Mucosa of rectum (tissue), 2 donors: ENCODE measurements at regions not wholly inside any gene's neighbourhood (a gene's known extent, or its start where the extent isn't known, plus 50 kb on each side); places are given as distances from the start of the nearest gene placed in this dataset.

Source experiments
- H3K27ac ChIP-seq, 2 donors: one replicate each; pipeline ENCODE4 v1.7.0; 2013; ENCODE audit warnings: inconsistent platforms in 2 of 2, low read depth in 2 of 2, low read length in 2 of 2
- H3K27me3 ChIP-seq, 2 donors: one replicate each; pipeline ENCODE4 v1.7.0; 2013; ENCODE audit warnings: low read length in 2 of 2; ENCODE audit not compliant: control insufficient read depth in 2 of 2, insufficient read depth in 2 of 2
- H3K36me3 ChIP-seq, 2 donors: one replicate each; pipeline ENCODE4 v1.7.0; 2013; ENCODE audit warnings: low read length in 2 of 2; ENCODE audit not compliant: control insufficient read depth in 2 of 2, insufficient read depth in 2 of 2
- H3K4me1 ChIP-seq, 2 donors: one replicate each; pipeline ENCODE4 v1.7.0; 2013; ENCODE audit warnings: low read length in 2 of 2, mild to moderate bottlenecking in 1 of 2; ENCODE audit not compliant: control insufficient read depth in 2 of 2, insufficient read depth in 2 of 2
- H3K4me3 ChIP-seq, 2 donors: one replicate each; pipeline ENCODE4 v1.7.0; 2013; ENCODE audit warnings: low read length in 2 of 2
- H3K9ac ChIP-seq, 2 donors: one replicate each; pipeline ENCODE4 v1.7.0; 2013; ENCODE audit warnings: low read length in 2 of 2, low read depth in 1 of 2, mild to moderate bottlenecking in 1 of 2
- H3K9me3 ChIP-seq, 2 donors: one replicate each; pipeline ENCODE4 v1.7.0; 2013; ENCODE audit warnings: low read length in 2 of 2; ENCODE audit not compliant: control insufficient read depth in 2 of 2
- donor health status: healthy.
- donor health status: Normal muscosa, but diverticular disease.

- Histone ChIP-seq H3K9ac (no peak overlapping the region), H3K4me3 (no peak overlapping the region), H3K27me3 (no peaks in the 10 kb centered on the region), H3K4me1 (no peaks in the 10 kb centered on the region), H3K9me3 (no peaks in the 10 kb centered on the region), H3K36me3 (no peaks in the 10 kb centered on the region), H3K27ac (no peak overlapping the region)
Observed at GRCh38 chr4:180426938-180427337, 1816.3 kb upstream of the TENM3 start.

DNA sequence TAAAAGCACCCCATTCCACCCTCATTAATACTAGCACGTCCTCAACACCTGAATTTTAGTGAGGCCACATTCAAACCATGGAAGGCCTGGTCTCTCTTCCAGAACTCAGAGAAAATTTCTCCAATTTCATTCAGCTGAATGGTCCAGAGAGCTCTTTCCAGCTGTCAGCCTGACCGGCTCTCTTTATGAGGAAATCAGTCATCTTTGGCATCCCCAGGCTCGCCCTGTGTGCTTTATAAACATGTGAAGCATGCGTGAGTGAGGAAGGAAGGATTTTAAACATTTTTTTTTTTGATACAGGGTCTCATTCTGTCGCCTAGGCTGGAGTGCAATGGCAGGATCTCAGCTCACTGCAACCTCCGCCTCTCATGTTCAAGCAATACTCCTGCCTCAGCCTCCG lies 1812.9 kb upstream of the TENM3 start:
- Histone ChIP-seq H3K36me3 (no peaks in the 10 kb centered on the region), H3K9ac (no peak overlapping the region), H3K27ac (no peak overlapping the region), H3K4me3 (no peak overlapping the region), H3K27me3 (no peaks in the 10 kb centered on the region), H3K4me1 (no peaks in the 10 kb centered on the region), H3K9me3 (no peaks in the 10 kb centered on the region)

GRCh38 chr4:180434131-180434895 lies 1808.9 kb upstream of the TENM3 start:
- Histone ChIP-seq H3K36me3 (no peaks in the 10 kb centered on the region), H3K27me3 (no peaks in the 10 kb centered on the region), H3K4me3 (no peak overlapping the region), H3K4me1 (no peaks in the 10 kb centered on the region), H3K9ac (no peak overlapping the region), H3K9me3 (no peaks in the 10 kb centered on the region), H3K27ac (no peak overlapping the region)

DNA sequence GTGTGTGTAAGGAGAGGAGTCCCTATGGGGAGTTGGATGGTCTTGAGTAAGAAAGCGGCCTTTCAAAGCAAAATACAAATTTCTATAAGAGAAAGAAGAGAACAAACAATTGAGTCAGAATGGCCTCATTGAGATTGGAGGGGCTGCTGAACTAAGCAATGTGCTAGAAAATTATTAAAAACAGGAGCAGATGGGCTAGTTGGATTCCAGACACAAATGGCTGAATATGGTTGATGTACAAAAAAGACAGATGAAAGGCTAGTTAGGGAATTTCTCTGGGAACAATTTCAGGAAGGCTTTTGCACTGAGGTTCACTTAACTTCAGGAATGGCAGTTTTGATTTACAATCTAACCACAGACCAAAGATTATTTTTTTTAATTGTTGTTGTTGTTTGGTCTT lies 1806.8 kb upstream of the TENM3 start:
- no peaks in the 10 kb centered on the region for H3K27me3 ChIP-seq
- no peak overlapping the region for H3K27ac ChIP-seq
- no peaks in the 10 kb centered on the region for H3K9me3 ChIP-seq
- no peak overlapping the region for H3K4me3 ChIP-seq
- no peaks in the 10 kb centered on the region for H3K4me1 ChIP-seq
- no peak overlapping the region for H3K9ac ChIP-seq
- no peaks in the 10 kb centered on the region for H3K36me3 ChIP-seq

- H3K4me1 ChIP-seq, result no peaks in the 10 kb centered on the region
- no peaks in the 10 kb centered on the region for H3K27me3 ChIP-seq
- no peaks in the 10 kb centered on the region for H3K9me3 ChIP-seq
- no peak overlapping the region for H3K9ac ChIP-seq
- no peaks in the 10 kb centered on the region for H3K36me3 ChIP-seq
- H3K27ac ChIP-seq, result no peak overlapping the region
- no peak overlapping the region for H3K4me3 ChIP-seq
Observed at GRCh38 chr4:180437601-180438000, 1805.6 kb upstream of the TENM3 start.

DNA sequence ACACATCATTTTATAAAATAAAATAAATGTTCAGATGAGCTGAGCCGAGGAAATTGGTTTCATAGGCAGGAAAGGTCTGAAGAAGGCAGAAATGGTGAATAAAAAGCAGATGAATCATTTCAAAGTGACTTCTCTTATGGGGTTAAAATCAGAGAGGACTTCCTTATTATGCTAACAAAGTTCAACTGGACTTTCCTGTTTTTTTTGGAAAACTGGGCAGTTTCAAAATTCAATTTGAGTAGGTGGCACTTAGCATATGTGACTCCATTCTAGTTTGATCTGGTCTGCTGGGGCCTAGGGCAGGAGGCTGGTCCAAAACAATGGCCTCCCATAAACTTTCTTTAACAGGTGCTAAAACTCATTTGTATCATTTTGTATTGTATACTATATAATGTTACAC lies 1794.9 kb upstream of the TENM3 start:
- H3K27me3 ChIP-seq, result no peaks in the 10 kb centered on the region
- no peak overlapping the region for H3K27ac ChIP-seq
- no peaks in the 10 kb centered on the region for H3K9me3 ChIP-seq
- no peaks in the 10 kb centered on the region for H3K36me3 ChIP-seq
- H3K4me1 ChIP-seq, result no peaks in the 10 kb centered on the region
- no peak overlapping the region for H3K4me3 ChIP-seq
- H3K9ac ChIP-seq, result no peak overlapping the region

- Histone ChIP-seq H3K4me3 (no peak overlapping the region), H3K36me3 (no peaks in the 10 kb centered on the region), H3K9me3 (no peaks in the 10 kb centered on the region), H3K27me3 (no peaks in the 10 kb centered on the region), H3K27ac (no peak overlapping the region), H3K4me1 (no peaks in the 10 kb centered on the region), H3K9ac (no peak overlapping the region)
Observed at GRCh38 chr4:180449395-180449956, 1793.7 kb upstream of the TENM3 start.

DNA sequence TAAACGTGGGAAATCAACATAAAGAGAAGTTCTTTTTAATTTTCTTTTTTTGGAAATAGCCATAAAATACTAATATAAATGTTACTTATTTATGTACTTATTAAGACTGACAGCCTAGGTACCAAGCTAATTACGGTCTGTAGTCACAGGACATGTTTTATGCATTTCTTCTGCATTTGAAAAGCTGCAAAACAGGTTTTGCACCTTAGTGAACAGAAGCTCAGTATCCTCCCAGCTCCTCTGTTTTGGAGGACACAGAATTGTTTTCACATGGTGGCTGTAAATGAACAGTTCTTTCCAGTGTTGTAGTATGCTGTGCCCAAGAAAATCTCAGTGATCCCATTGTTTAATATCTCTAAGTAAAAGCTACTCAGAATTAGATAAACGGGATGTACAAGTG lies 1788.0 kb upstream of the TENM3 start:
- Histone ChIP-seq H3K27ac (no peak overlapping the region), H3K27me3 (no peaks in the 10 kb centered on the region), H3K9ac (no peak overlapping the region), H3K4me1 (no peaks in the 10 kb centered on the region), H3K36me3 (no peaks in the 10 kb centered on the region), H3K4me3 (no peak overlapping the region), H3K9me3 (no peaks in the 10 kb centered on the region)

DNA sequence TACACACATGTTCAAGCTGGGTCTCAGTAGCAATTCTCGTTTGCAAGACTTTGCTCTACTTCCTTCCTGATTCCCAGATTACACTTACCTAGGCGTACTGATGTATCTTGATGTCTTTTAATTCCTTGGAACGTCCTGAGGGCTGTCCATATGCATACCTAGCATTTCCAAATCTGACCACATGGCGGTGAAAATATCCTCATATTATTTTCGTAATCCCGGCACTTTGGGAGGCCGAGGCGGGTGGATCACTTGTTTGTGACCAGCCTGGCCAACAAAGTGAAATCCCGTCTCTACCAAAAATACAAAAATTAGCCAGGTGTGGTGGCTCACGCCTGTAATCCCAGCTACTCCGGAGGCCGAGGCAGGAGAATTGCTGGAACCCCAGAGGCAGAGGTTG lies 1786.3 kb upstream of the TENM3 start:
- no peaks in the 10 kb centered on the region for H3K9me3 ChIP-seq
- H3K36me3 ChIP-seq, result no peaks in the 10 kb centered on the region
- no peak overlapping the region for H3K4me3 ChIP-seq
- H3K27ac ChIP-seq, result no peak overlapping the region
- no peaks in the 10 kb centered on the region for H3K27me3 ChIP-seq
- H3K9ac ChIP-seq, result no peak overlapping the region
- H3K4me1 ChIP-seq, result no peaks in the 10 kb centered on the region

DNA sequence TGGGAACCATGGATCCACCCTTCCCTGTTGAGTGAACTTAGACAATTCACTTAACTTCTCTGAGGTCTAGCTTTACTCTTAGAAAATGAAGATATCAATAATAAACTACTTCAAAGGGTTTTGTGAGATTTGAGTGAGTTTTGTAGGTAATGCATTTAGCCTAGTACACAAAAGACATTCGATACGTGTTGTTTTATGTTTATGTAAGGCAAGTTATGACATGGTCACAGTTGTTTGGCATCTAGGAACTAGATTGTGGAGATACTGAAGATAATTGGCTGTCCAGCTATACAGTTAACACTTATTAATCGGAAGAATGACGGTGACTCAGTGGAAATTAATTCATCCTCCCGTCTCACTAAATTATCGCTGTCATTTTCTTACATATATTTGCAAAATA lies 1781.1 kb upstream of the TENM3 start:
- Histone ChIP-seq H3K4me3 (no peak overlapping the region), H3K9me3 (no peaks in the 10 kb centered on the region), H3K36me3 (no peaks in the 10 kb centered on the region), H3K27ac (no peak overlapping the region), H3K9ac (no peak overlapping the region), H3K27me3 (no peaks in the 10 kb centered on the region), H3K4me1 (no peaks in the 10 kb centered on the region)
